ENCODE measurements at regions not wholly inside any gene's neighbourhood (a gene's known extent, or its start where the extent isn't known, plus 50 kb on each side); places are given as distances from the start of the nearest gene placed in this dataset.
"Not testable (repeated sequence)": the region's sequence is repeated elsewhere in the genome, so short reads cannot be mapped to it uniquely, and the experiment has no call there.

- no peaks in the 10 kb centered on the region for H3K4me1 Mint-ChIP-seq (ENCODE audit: low read depth)
- H3K27me3 Mint-ChIP-seq (ENCODE audit: low read depth), result no peaks in the 10 kb centered on the region
- H3K27ac Mint-ChIP-seq, result no peak overlapping the region
- no peak overlapping the region for H3K4me3 Mint-ChIP-seq
- H3K9me3 Mint-ChIP-seq, result no peaks in the 10 kb centered on the region
- H3K36me3 Mint-ChIP-seq (ENCODE audit: low read depth), result no peaks in the 10 kb centered on the region
These were observed 244.8 kb upstream of the TCERG1L start for GRCh38 chr10:131556061-131556896.

- no peak overlapping the region for H3K4me3 Mint-ChIP-seq
- no peak overlapping the region for H3K27ac Mint-ChIP-seq
- H3K9me3 Mint-ChIP-seq, result no peaks in the 10 kb centered on the region
- no peaks in the 10 kb centered on the region for H3K36me3 Mint-ChIP-seq (ENCODE audit: low read depth)
- H3K4me1 Mint-ChIP-seq (ENCODE audit: low read depth), result no peaks in the 10 kb centered on the region
- H3K27me3 Mint-ChIP-seq (ENCODE audit: low read depth), result no peaks in the 10 kb centered on the region
These were observed 245.5 kb upstream of the TCERG1L start for GRCh38 chr10:131556897-131557495.

GRCh38 chr10:131557956-131558355, 246.4 kb upstream of the TCERG1L start:
- not testable (repeated sequence) for H3K4me3 Mint-ChIP-seq; H3K27me3 Mint-ChIP-seq (ENCODE audit: low read depth); H3K27ac Mint-ChIP-seq; H3K4me1 Mint-ChIP-seq (ENCODE audit: low read depth); H3K36me3 Mint-ChIP-seq (ENCODE audit: low read depth); H3K9me3 Mint-ChIP-seq

GRCh38 chr10:131559450-131559911, 248.0 kb upstream of the TCERG1L start:
- no peaks in the 10 kb centered on the region for H3K36me3 Mint-ChIP-seq (ENCODE audit: low read depth)
- no peaks in the 10 kb centered on the region for H3K4me1 Mint-ChIP-seq (ENCODE audit: low read depth)
- H3K27ac Mint-ChIP-seq, result no peak overlapping the region
- no peaks in the 10 kb centered on the region for H3K27me3 Mint-ChIP-seq (ENCODE audit: low read depth)
- no peaks in the 10 kb centered on the region for H3K9me3 Mint-ChIP-seq
- no peak overlapping the region for H3K4me3 Mint-ChIP-seq

- H3K27me3 Mint-ChIP-seq (ENCODE audit: low read depth), result no peaks in the 10 kb centered on the region
- H3K36me3 Mint-ChIP-seq (ENCODE audit: low read depth), result no peaks in the 10 kb centered on the region
- H3K4me1 Mint-ChIP-seq (ENCODE audit: low read depth), result no peaks in the 10 kb centered on the region
- H3K9me3 Mint-ChIP-seq, result peaks cover 6% of the 10 kb centered on the region
- no peak overlapping the region for H3K4me3 Mint-ChIP-seq
- no peak overlapping the region for H3K27ac Mint-ChIP-seq
These were observed 248.6 kb upstream of the TCERG1L start for GRCh38 chr10:131560166-131560565.

GRCh38 chr10:131560706-131561355, 249.3 kb upstream of the TCERG1L start:
- H3K4me1 Mint-ChIP-seq (ENCODE audit: low read depth), result no peaks in the 10 kb centered on the region
- no peak overlapping the region for H3K27ac Mint-ChIP-seq
- H3K36me3 Mint-ChIP-seq (ENCODE audit: low read depth), result no peaks in the 10 kb centered on the region
- H3K4me3 Mint-ChIP-seq, result no peak overlapping the region
- no peaks in the 10 kb centered on the region for H3K27me3 Mint-ChIP-seq (ENCODE audit: low read depth)
- peaks cover 7% of the 10 kb centered on the region for H3K9me3 Mint-ChIP-seq

- no peaks in the 10 kb centered on the region for H3K36me3 Mint-ChIP-seq (ENCODE audit: low read depth)
- peaks cover 10% of the 10 kb centered on the region for H3K9me3 Mint-ChIP-seq
- no peaks in the 10 kb centered on the region for H3K27me3 Mint-ChIP-seq (ENCODE audit: low read depth)
- no peaks in the 10 kb centered on the region for H3K4me1 Mint-ChIP-seq (ENCODE audit: low read depth)
- H3K4me3 Mint-ChIP-seq, result no peak overlapping the region
- H3K27ac Mint-ChIP-seq, result no peak overlapping the region
These were observed 250.4 kb upstream of the TCERG1L start for GRCh38 chr10:131561897-131562296.

GRCh38 chr10:131563411-131563810, 251.9 kb upstream of the TCERG1L start:
- Mint-ChIP-seq H3K4me1 (ENCODE audit: low read depth) (no peaks in the 10 kb centered on the region), H3K9me3 (peaks cover 10% of the 10 kb centered on the region), H3K27me3 (ENCODE audit: low read depth) (no peaks in the 10 kb centered on the region), H3K36me3 (ENCODE audit: low read depth) (no peaks in the 10 kb centered on the region), H3K4me3 (no peak overlapping the region), H3K27ac (no peak overlapping the region)

- H3K4me3 Mint-ChIP-seq, result no peak overlapping the region
- H3K4me1 Mint-ChIP-seq (ENCODE audit: low read depth), result no peaks in the 10 kb centered on the region
- no peaks in the 10 kb centered on the region for H3K27me3 Mint-ChIP-seq (ENCODE audit: low read depth)
- H3K9me3 Mint-ChIP-seq, result peaks cover 10% of the 10 kb centered on the region
- no peak overlapping the region for H3K27ac Mint-ChIP-seq
- no peaks in the 10 kb centered on the region for H3K36me3 Mint-ChIP-seq (ENCODE audit: low read depth)
These were observed 256.0 kb upstream of the TCERG1L start for GRCh38 chr10:131567279-131568162.

- H3K9me3 Mint-ChIP-seq, result peaks cover 10% of the 10 kb centered on the region
- H3K4me3 Mint-ChIP-seq, result no peak overlapping the region
- H3K27ac Mint-ChIP-seq, result no peak overlapping the region
- H3K27me3 Mint-ChIP-seq (ENCODE audit: low read depth), result no peaks in the 10 kb centered on the region
- H3K4me1 Mint-ChIP-seq (ENCODE audit: low read depth), result no peaks in the 10 kb centered on the region
- H3K36me3 Mint-ChIP-seq (ENCODE audit: low read depth), result no peaks in the 10 kb centered on the region
These were observed 257.3 kb upstream of the TCERG1L start for GRCh38 chr10:131568866-131569265.

- Mint-ChIP-seq H3K27me3 (ENCODE audit: low read depth) (no peaks in the 10 kb centered on the region), H3K27ac (no peak overlapping the region), H3K4me3 (no peak overlapping the region), H3K9me3 (peaks cover 4% of the 10 kb centered on the region), H3K36me3 (ENCODE audit: low read depth) (no peaks in the 10 kb centered on the region), H3K4me1 (ENCODE audit: low read depth) (no peaks in the 10 kb centered on the region)
These were observed 258.6 kb upstream of the TCERG1L start for GRCh38 chr10:131569851-131570715.

GRCh38 chr10:131570716-131571307, 259.3 kb upstream of the TCERG1L start:
- Mint-ChIP-seq H3K27ac (no peak overlapping the region), H3K4me3 (no peak overlapping the region), H3K4me1 (ENCODE audit: low read depth) (no peaks in the 10 kb centered on the region), H3K36me3 (ENCODE audit: low read depth) (no peaks in the 10 kb centered on the region), H3K9me3 (peaks cover 2% of the 10 kb centered on the region), H3K27me3 (ENCODE audit: low read depth) (no peaks in the 10 kb centered on the region)

GRCh38 chr10:131571346-131571745, 259.8 kb upstream of the TCERG1L start:
- H3K4me1 Mint-ChIP-seq (ENCODE audit: low read depth), result no peaks in the 10 kb centered on the region
- no peaks in the 10 kb centered on the region for H3K27me3 Mint-ChIP-seq (ENCODE audit: low read depth)
- H3K36me3 Mint-ChIP-seq (ENCODE audit: low read depth), result no peaks in the 10 kb centered on the region
- H3K4me3 Mint-ChIP-seq, result no peak overlapping the region
- H3K27ac Mint-ChIP-seq, result no peak overlapping the region
- H3K9me3 Mint-ChIP-seq, result no peaks in the 10 kb centered on the region
